ENCODE measurements at regions not wholly inside any gene's neighbourhood (a gene's known extent, or its start where the extent isn't known, plus 50 kb on each side); places are given as distances from the start of the nearest gene placed in this dataset.

DNA sequence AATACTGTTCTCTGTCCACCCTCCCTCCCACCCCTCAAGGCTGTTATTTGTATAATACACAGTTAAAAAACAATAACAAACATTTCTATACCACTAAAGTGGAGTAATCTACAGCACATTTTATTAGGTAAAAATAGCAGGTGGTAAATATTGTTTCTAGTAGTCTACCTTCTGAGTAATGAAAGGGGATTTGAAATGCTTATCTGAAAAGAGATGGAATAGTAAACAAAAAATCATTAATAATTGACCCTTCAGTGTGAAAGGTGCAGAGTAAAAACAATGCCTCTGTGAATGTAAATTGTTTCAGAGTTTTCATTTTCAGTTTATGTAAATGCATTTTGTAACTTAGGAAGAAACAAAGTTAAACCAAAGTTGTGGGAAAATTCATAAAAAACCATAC lies 321.2 kb downstream of the SLC16A7 start:
- Histone ChIP-seq H3K27me3 (ENCODE audit: insufficient read depth, poor library complexity, severe bottlenecking) (no peaks in the 10 kb centered on the region), H3K36me3 (ENCODE audit: low read depth) (no peaks in the 10 kb centered on the region), H3K9me3 (ENCODE audit: severe bottlenecking) (no peaks in the 10 kb centered on the region), H3K4me3 (ENCODE audit: severe bottlenecking) (no peak overlapping the region), H3K27ac (ENCODE audit: poor library complexity, severe bottlenecking) (no peak overlapping the region), H3K4me1 (ENCODE audit: insufficient read depth, poor library complexity, severe bottlenecking) (no peaks in the 10 kb centered on the region)
- no peak for DNase-seq (ENCODE audit: low spot score)
- no peak for ATAC-seq (ENCODE audit: low read depth)
- TF ChIP-seq, protein P1, sequence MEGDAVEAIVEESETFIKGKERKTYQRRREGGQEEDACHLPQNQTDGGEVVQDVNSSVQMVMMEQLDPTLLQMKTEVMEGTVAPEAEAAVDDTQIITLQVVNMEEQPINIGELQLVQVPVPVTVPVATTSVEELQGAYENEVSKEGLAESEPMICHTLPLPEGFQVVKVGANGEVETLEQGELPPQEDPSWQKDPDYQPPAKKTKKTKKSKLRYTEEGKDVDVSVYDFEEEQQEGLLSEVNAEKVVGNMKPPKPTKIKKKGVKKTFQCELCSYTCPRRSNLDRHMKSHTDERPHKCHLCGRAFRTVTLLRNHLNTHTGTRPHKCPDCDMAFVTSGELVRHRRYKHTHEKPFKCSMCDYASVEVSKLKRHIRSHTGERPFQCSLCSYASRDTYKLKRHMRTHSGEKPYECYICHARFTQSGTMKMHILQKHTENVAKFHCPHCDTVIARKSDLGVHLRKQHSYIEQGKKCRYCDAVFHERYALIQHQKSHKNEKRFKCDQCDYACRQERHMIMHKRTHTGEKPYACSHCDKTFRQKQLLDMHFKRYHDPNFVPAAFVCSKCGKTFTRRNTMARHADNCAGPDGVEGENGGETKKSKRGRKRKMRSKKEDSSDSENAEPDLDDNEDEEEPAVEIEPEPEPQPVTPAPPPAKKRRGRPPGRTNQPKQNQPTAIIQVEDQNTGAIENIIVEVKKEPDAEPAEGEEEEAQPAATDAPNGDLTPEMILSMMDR (IDR thresholded peaks at IDR 0.05; ENCODE audit: poor library complexity, severe bottlenecking), result no peak

DNA sequence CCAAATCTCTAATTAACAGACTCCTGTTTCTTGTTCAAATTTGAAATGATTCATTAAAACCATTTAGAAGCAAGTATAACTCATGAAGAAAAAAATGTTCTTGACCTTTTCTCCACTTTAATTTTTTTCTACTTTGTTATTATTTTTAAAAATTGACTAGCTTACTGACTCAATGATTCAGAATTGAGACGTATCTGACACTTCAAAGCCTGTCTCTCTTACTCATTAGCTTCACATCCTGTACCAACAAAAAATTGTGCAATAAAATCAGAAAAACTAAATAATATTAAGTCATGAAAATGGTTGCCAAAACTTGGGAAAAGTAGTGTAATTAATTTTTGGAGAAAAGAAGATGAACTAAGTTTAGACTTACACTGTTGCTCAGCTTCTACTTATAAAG lies 331.2 kb downstream of the SLC16A7 start:
- Histone ChIP-seq H3K27ac (ENCODE audit: poor library complexity, severe bottlenecking) (peak overlapping the region; percentile 84), H3K9me3 (ENCODE audit: severe bottlenecking) (no peaks in the 10 kb centered on the region), H3K36me3 (ENCODE audit: low read depth) (0 out of 2 replicates have a peak, but pooled peaks cover 4% of the 10 kb centered on the region), H3K27me3 (ENCODE audit: insufficient read depth, poor library complexity, severe bottlenecking) (no peaks in the 10 kb centered on the region), H3K4me3 (ENCODE audit: severe bottlenecking) (no peak overlapping the region), H3K4me1 (ENCODE audit: insufficient read depth, poor library complexity, severe bottlenecking) (peaks cover 34% of the 10 kb centered on the region)
- DNase-seq (ENCODE audit: low spot score) (no peak), ATAC-seq (ENCODE audit: low read depth) (peak; percentile 40; the same call in 2 of the 3 replicates)
- TF ChIP-seq, protein P1 (IDR thresholded peaks at IDR 0.05; ENCODE audit: poor library complexity, severe bottlenecking), result no peak

DNA sequence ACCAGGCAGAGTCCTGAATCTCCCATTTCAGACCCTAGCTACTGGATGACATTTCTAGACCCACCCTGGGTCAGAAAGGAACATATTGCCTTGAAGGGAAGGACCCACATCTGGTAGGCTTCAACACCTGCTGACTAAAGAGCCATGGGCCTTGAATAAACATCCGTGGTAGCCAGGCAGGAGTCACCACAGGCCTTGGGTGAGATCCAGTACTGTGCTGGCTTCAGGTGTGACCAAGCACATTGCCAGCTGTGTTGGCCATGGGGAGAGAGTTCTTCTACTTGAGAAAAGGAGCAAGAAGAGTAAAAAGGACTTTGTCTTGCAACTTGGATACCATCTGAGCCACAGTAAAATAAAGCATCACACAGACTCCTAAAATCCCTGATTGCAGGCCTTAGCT lies 332.6 kb downstream of the SLC16A7 start:
- H3K27me3 ChIP-seq (ENCODE audit: insufficient read depth, poor library complexity, severe bottlenecking), result no peaks in the 10 kb centered on the region
- 0 out of 2 replicates have a peak, but pooled peaks cover 4% of the 10 kb centered on the region for H3K36me3 ChIP-seq (ENCODE audit: low read depth)
- no peaks in the 10 kb centered on the region for H3K9me3 ChIP-seq (ENCODE audit: severe bottlenecking)
- peak overlapping the region; percentile 84 for H3K27ac ChIP-seq (ENCODE audit: poor library complexity, severe bottlenecking)
- H3K4me3 ChIP-seq (ENCODE audit: severe bottlenecking), result no peak overlapping the region
- H3K4me1 ChIP-seq (ENCODE audit: insufficient read depth, poor library complexity, severe bottlenecking), result peaks cover 34% of the 10 kb centered on the region
- no peak for ATAC-seq (ENCODE audit: low read depth)
- DNase-seq (ENCODE audit: low spot score), result no peak
- TF ChIP-seq, protein P1 (IDR thresholded peaks at IDR 0.05; ENCODE audit: poor library complexity, severe bottlenecking), result no peak

DNA sequence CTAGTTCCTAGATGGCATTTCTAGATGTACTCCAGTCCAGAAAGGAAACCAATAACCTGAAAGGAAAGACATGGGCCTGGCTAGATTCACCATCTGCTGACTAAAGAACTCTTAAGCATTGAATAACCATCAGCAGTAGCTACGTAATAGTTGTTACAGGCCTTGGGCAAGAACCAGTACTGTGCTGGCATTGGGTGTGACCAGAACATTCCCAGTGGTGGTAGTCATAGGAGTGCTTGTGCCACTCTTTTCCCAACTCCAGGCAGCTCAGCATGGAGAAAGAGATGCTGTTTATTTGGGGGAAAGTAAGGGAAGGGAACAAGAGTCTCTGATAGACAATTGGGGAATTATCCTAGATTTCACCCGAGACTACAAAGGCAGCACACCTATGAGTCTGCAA lies 333.3 kb downstream of the SLC16A7 start:
- Histone ChIP-seq H3K27ac (ENCODE audit: poor library complexity, severe bottlenecking) (peak overlapping the region; percentile 84), H3K27me3 (ENCODE audit: insufficient read depth, poor library complexity, severe bottlenecking) (no peaks in the 10 kb centered on the region), H3K36me3 (ENCODE audit: low read depth) (0 out of 2 replicates have a peak, but pooled peaks cover 4% of the 10 kb centered on the region), H3K9me3 (ENCODE audit: severe bottlenecking) (no peaks in the 10 kb centered on the region), H3K4me1 (ENCODE audit: insufficient read depth, poor library complexity, severe bottlenecking) (peaks cover 34% of the 10 kb centered on the region), H3K4me3 (ENCODE audit: severe bottlenecking) (no peak overlapping the region)
- ATAC-seq (ENCODE audit: low read depth) (peak; percentile 99), DNase-seq (ENCODE audit: low spot score) (peak; percentile 78)
- TF ChIP-seq, protein P1 (IDR thresholded peaks at IDR 0.05; ENCODE audit: poor library complexity, severe bottlenecking), result no peak

DNA sequence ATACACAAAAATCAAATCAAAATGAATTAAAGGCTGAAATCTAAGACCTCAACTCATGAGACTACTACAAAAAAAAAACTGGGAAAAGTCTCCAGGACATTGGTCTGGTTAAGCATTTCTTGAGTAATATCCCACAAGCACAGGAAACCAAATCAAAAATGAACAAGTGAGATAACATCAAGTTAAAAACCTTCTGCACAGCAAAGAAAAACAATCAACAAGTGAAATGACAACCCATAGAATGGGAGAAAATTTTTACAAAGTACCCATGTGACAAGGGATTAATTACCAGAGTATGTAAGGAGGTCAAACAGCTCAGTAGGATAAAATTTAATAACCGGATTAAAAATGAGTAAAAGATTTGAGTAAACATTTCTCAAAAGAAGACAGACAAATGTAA lies 338.7 kb downstream of the SLC16A7 start:
- Histone ChIP-seq H3K27me3 (ENCODE audit: insufficient read depth, poor library complexity, severe bottlenecking) (no peaks in the 10 kb centered on the region), H3K27ac (ENCODE audit: poor library complexity, severe bottlenecking) (no peak overlapping the region), H3K9me3 (ENCODE audit: severe bottlenecking) (no peaks in the 10 kb centered on the region), H3K36me3 (ENCODE audit: low read depth) (no peaks in the 10 kb centered on the region), H3K4me1 (ENCODE audit: insufficient read depth, poor library complexity, severe bottlenecking) (peaks cover under 1% of the 10 kb centered on the region), H3K4me3 (ENCODE audit: severe bottlenecking) (no peak overlapping the region)
- TF ChIP-seq, protein P1 (IDR thresholded peaks at IDR 0.05; ENCODE audit: poor library complexity, severe bottlenecking), result no peak
- ATAC-seq (ENCODE audit: low read depth) (no peak), DNase-seq (ENCODE audit: low spot score) (no peak)

Data from RWPE2 (cell line).